Spleen (tissue), 11 donors: ENCODE measurements at regions not wholly inside any gene's neighbourhood (a gene's known extent, or its start where the extent isn't known, plus 50 kb on each side); places are given as distances from the start of the nearest gene placed in this dataset.
"Not testable (repeated sequence)": the region's sequence is repeated elsewhere in the genome, so short reads cannot be mapped to it uniquely, and the experiment has no call there.

Experiments
- DNase-seq: peaks from one replicate; pipeline ENCODE4 v3.0.0-alpha.2; 2020
- H3K27ac ChIP-seq, 8 donors: fragments of 200-600 bp; sonication (generic) in 7 of 8; 1 replicate in 4 of 8; 2 replicates in 4 of 8; pipeline versions ENCODE4 v1.5.0 to v1.8.0; 2016 to 2021; ENCODE audit warnings: inconsistent platforms in 4 of 8, mild to moderate bottlenecking in 4 of 8, moderate library complexity in 1 of 8
- H3K27me3 ChIP-seq, 7 donors: fragments of 200-600 bp; sonication (generic) in 6 of 7; replicated peaks in 1 of 7; 1 replicate in 4 of 7; 2 replicates in 3 of 7; pipeline versions ENCODE4 v1.5.0 to v1.8.0; 2016 to 2021; ENCODE audit warnings: inconsistent platforms in 3 of 7, mild to moderate bottlenecking in 1 of 7
- H3K36me3 ChIP-seq, 6 donors: fragments of 200-600 bp; sonication (generic) in 5 of 6; 1 replicate in 4 of 6; 2 replicates in 2 of 6; pipeline versions ENCODE4 v1.5.0 to v1.8.0; 2016 to 2021; ENCODE audit warnings: inconsistent platforms in 2 of 6
- H3K4me1 ChIP-seq, 6 donors: fragments of 200-600 bp; sonication (generic) in 5 of 6; 1 replicate in 3 of 6; 2 replicates in 3 of 6; pipeline versions ENCODE4 v1.5.0 to v1.8.0; 2016 to 2021; ENCODE audit warnings: inconsistent platforms in 3 of 6
- H3K4me3 ChIP-seq, 8 donors: fragments of 200-600 bp; sonication (generic) in 7 of 8; 1 replicate in 4 of 8; 2 replicates in 4 of 8; pipeline versions ENCODE4 v1.5.0 to v1.8.0; 2016 to 2021; ENCODE audit warnings: inconsistent platforms in 4 of 8, mild to moderate bottlenecking in 4 of 8, moderate library complexity in 2 of 8
- H3K9me3 ChIP-seq, 8 donors: fragments of 200-600 bp; sonication (generic) in 7 of 8; 1 replicate in 4 of 8; 2 replicates in 4 of 8; pipeline versions ENCODE4 v1.5.0 to v1.8.0; 2016 to 2021; ENCODE audit warnings: inconsistent platforms in 4 of 8
- POLR2A ChIP-seq, 3 donors: fragments of 450-650 bp; IDR thresholded peaks; one replicate each; pipeline ENCODE4 v1.5.1; 2017; ENCODE audit warnings: antibody characterized with exemption in 3 of 3, mild to moderate bottlenecking in 1 of 3
- POLR2AphosphoS5 ChIP-seq, 3 donors: sonication (generic); formaldehyde crosslinking; IDR thresholded peaks; one replicate each; pipeline ENCODE4 v1.5.1; 2017; ENCODE audit warnings: antibody characterized with exemption in 3 of 3
- WGBS, 5 donors: extraction: QIAGEN DNeasy Blood & Tissue Kit in 3 of 5; methylation state at CpG; one replicate each; pipeline versions ENCODE4 v1.1.5 to v1.1.7; 2013 to 2018; 5-methylcytosine and 5-hydroxymethylcytosine counted together
- intact Hi-C: fragments of 100-400 bp; cut with DNase I; formaldehyde crosslinking; loops from one replicate; pipeline ENCODE4 v1.15.0; 2023; ENCODE audit warnings: low total_unique reads
- TF ChIP-seq, protein P1 (sequence below), 11 experiments: fragments of 200-600 bp in 7 of 11; fragments of 450-650 bp in 4 of 11; sonication (generic) in 4 of 11; IDR thresholded peaks in 8 of 11; conservative IDR thresholded peaks in 3 of 11; 1 replicate in 7 of 11; 2 replicates in 4 of 11; pipeline versions ENCODE4 v1.4.0 to v1.8.0; 2016 to 2021; ENCODE audit warnings: antibody characterized with exemption in 11 of 11, inconsistent platforms in 4 of 11, mild to moderate bottlenecking in 1 of 11
- donor health status: healthy with polysubstance abuse.
- donor health status: DM: no; HTN: no; CAD: no; lungs with moderate emphysema.
- donor health status: DM: no; HTN: no; CAD: no.
- donor health status: Bipolar disorder and iron deficiency.
- donor health status: healthy.
- donor health status: DM: no; HTN: no; CAD: no.
- donor health status: DM: yes; HTN: yes; CAD: no.

DNA sequence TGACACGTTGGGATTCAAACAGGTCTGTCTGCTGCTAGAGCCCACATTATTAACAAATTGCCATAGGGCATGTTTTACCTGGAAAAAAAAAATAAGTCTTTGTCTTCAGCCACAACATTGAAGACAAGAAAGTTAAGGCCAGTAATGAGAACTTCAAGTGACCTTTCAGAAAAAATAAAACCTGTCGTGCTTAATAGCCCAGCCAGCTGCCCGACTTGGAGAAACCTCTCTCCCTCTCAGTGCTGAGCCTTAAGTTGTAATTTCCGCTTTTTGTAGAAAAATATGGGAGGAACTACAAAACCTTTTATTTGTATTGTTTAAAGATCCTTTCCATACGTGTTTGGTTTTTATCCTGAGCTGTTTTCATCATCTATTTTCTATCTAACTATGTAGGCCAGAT, 454.3 kb upstream of the SLITRK6 start:
- H3K4me1 ChIP-seq, H3K27ac ChIP-seq, intact Hi-C loops, H3K4me3 ChIP-seq, H3K9me3 ChIP-seq, H3K27me3 ChIP-seq, H3K36me3 ChIP-seq, DNase-seq: not testable (repeated sequence)
- WGBS, 5 donors, result 50% methylated on average over 1 of the region's 5 CpGs; no CpG with 5 or more reads in 4 of the 5 donors

DNA sequence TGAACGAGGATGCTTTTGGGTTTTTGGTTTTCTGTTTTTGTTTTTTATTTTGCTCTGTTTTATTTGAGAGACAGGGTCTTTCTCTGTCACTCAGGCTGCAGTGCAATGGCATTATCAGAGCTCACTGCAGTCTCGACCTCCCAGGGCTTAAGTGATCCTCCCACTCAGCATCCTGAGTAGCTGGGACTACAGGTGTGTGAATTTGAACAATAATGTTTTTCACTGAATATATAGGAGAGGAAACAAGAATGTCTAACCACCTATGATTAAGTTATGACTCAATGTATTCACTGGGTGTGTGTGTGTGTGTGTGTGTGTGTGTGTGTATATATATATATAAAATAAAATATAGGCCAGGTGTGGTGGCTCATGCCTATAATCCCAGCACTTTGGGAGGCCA, 456.6 kb upstream of the SLITRK6 start:
- H3K27ac ChIP-seq, H3K36me3 ChIP-seq, intact Hi-C loops, H3K4me3 ChIP-seq, H3K4me1 ChIP-seq, DNase-seq, H3K9me3 ChIP-seq, H3K27me3 ChIP-seq: not testable (repeated sequence)
- WGBS, 5 donors, result no CpG with 5 or more reads among the region's 2 CpGs

DNA sequence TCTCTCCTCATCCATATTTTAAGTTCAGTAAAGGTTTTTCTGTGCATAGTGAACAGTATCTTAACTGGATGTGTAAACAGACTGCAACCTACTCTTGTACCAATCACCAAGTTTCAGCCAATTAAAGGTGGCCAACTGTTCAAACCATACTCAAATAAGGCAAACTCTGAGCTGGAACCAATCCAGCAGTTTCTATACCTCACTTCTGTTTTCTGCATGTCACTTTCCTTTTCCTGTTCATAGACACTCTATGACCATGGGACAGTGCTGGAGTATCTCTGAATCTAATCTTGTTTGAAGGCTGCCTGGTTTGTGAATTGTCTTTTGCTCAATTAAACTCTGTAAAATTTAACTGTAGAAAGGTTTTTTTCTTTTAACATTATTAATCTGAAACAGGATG, 470.3 kb upstream of the SLITRK6 start:
- no peak for TF ChIP-seq POLR2AphosphoS5 (IDR thresholded peaks at IDR 0.05)
- TF ChIP-seq POLR2A (IDR thresholded peaks at IDR 0.05), result no peak
- TF ChIP-seq, protein P1, sequence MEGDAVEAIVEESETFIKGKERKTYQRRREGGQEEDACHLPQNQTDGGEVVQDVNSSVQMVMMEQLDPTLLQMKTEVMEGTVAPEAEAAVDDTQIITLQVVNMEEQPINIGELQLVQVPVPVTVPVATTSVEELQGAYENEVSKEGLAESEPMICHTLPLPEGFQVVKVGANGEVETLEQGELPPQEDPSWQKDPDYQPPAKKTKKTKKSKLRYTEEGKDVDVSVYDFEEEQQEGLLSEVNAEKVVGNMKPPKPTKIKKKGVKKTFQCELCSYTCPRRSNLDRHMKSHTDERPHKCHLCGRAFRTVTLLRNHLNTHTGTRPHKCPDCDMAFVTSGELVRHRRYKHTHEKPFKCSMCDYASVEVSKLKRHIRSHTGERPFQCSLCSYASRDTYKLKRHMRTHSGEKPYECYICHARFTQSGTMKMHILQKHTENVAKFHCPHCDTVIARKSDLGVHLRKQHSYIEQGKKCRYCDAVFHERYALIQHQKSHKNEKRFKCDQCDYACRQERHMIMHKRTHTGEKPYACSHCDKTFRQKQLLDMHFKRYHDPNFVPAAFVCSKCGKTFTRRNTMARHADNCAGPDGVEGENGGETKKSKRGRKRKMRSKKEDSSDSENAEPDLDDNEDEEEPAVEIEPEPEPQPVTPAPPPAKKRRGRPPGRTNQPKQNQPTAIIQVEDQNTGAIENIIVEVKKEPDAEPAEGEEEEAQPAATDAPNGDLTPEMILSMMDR (IDR thresholded peaks at IDR 0.05 in 8 of 11, conservative IDR thresholded peaks at IDR 0.05 in 3 of 11), result no peak
- no peaks in the 10 kb centered on the region for H3K4me1 ChIP-seq
- no peak for DNase-seq
- no peak overlapping the region for H3K4me3 ChIP-seq
- peaks cover 0 to 6% (median 0%) of the 10 kb centered on the region in 8 donors for H3K9me3 ChIP-seq
- H3K27me3 ChIP-seq, result no peaks in the 10 kb centered on the region
- no peaks in the 10 kb centered on the region for H3K36me3 ChIP-seq
- intact Hi-C loops, result no loop called here
- H3K27ac ChIP-seq, result no peak overlapping the region

DNA sequence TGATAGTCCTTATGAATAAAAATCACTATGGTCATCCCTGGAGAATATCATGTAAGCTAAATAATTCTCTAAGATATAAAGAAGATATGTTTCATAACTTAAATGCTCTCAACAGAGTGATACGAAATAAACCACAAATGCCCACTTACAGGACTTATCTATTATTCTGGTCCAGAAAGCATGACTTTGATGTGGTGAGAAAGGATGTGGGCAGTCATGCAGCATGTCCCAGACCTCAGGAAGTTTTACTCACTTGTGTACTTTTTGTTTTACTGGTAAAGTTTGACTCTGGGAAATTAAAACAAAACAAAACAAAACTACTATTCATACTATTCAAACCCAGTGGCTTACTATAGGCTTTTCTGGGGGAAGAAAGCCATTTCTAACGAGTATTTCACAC, 483.2 kb upstream of the SLITRK6 start:
- H3K4me3 ChIP-seq, result no peak overlapping the region
- H3K4me1 ChIP-seq, result no peaks in the 10 kb centered on the region
- intact Hi-C loops, result no loop called here
- TF ChIP-seq, protein P1 (IDR thresholded peaks at IDR 0.05 in 8 of 11, conservative IDR thresholded peaks at IDR 0.05 in 3 of 11), result no peak
- TF ChIP-seq POLR2A (IDR thresholded peaks at IDR 0.05), result no peak
- no peak for TF ChIP-seq POLR2AphosphoS5 (IDR thresholded peaks at IDR 0.05)
- H3K27me3 ChIP-seq, result no peaks in the 10 kb centered on the region
- H3K9me3 ChIP-seq, result peaks cover 0 to 11% (median 0%) of the 10 kb centered on the region in 8 donors
- WGBS, 5 donors, result 1 to 6% (median 4%) methylated on average over 2 of the region's 2 CpGs
- no peak for DNase-seq
- H3K27ac ChIP-seq, result no peak overlapping the region
- H3K36me3 ChIP-seq, result no peaks in the 10 kb centered on the region

DNA sequence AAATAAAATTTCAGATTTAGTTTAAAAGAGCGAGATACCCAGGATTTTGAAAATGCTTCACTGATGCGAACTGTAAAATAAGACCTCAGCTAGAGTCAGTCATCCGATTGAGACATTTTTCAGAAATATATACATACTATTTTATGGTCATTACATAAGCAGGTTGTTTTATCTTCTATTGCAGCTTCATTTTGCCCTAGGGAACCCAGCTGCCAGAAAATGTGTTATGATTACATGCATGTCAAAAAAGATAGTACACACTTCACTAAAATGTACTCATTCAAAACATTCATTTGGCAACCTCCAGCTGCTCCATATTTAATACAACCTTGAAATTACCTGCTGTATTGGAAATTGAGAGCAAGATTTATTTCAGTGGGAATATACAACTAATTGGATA, 483.8 kb upstream of the SLITRK6 start:
- H3K4me1 ChIP-seq, result no peaks in the 10 kb centered on the region
- H3K27me3 ChIP-seq, result no peaks in the 10 kb centered on the region
- no peaks in the 10 kb centered on the region for H3K36me3 ChIP-seq
- TF ChIP-seq POLR2A (IDR thresholded peaks at IDR 0.05) (no peak), POLR2AphosphoS5 (IDR thresholded peaks at IDR 0.05) (no peak)
- TF ChIP-seq, protein P1 (IDR thresholded peaks at IDR 0.05 in 8 of 11, conservative IDR thresholded peaks at IDR 0.05 in 3 of 11), result no peak
- peaks cover 0 to 8% (median 0%) of the 10 kb centered on the region in 8 donors for H3K9me3 ChIP-seq
- DNase-seq, result no peak
- intact Hi-C loops, result no loop called here
- H3K27ac ChIP-seq, result no peak overlapping the region
- no peak overlapping the region for H3K4me3 ChIP-seq
- 89 to 95% (median 92%) methylated on average over 3 of the region's 3 CpGs for WGBS, 5 donors
